NCI-H774 (cell line): ENCODE measurements at regions not wholly inside any gene's neighbourhood (a gene's known extent, or its start where the extent isn't known, plus 50 kb on each side); places are given as distances from the start of the nearest gene placed in this dataset.

Experiments
- DNase-seq: peaks from one replicate; lab custom pipeline; 2025; lab: John Stamatoyannopoulos, UW

DNA sequence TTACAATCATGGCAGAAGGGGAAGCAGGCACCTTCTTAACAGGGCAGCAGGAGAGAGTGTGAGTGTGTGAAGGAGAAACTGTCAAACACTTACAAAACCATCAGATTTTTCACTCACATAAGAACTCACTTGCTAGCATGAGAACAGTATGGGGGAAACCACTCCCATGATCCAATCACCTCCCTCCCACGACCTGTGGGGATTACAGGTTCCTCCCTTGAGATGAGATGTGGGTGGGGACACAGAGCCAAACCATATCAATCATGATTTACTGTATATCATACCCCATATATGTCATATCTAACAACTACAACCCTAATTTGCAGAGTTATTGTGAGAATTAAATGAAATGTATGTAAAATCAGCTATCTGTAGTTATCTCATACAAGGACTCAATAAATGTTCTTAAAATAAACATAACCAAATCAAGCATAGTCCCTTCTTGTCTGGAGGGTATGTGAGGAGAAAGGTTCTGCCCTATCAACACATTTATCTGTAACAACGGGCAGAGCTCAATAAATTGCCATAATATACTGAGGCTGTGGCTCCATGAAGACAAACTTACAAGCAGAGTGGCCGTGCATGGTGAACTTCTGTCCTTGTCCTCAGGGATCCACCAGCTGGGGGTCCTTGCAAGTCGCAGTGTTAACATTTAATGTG lies 504.7 kb downstream of the SOX2 start:
- DNase-seq = no peak

DNA sequence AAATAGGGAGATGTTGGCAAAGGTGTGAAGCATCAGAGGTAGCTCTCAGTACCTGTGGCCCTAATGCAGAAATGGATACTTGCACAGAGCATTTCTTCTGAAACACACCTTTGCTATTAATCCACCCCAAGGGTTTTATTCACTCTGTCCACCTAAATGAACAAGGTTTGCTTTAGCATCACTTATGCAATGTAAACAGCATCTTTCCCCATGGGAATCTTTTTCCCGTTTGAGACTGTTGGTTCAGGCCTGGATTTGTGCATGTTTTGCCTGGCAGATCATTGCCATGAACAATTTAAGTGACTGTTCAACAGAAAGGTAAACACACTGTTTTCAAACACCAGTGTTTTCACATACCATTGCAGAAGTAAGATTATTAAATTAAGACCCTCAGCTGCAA lies 508.3 kb downstream of the SOX2 start:
- DNase-seq = no peak

DNA sequence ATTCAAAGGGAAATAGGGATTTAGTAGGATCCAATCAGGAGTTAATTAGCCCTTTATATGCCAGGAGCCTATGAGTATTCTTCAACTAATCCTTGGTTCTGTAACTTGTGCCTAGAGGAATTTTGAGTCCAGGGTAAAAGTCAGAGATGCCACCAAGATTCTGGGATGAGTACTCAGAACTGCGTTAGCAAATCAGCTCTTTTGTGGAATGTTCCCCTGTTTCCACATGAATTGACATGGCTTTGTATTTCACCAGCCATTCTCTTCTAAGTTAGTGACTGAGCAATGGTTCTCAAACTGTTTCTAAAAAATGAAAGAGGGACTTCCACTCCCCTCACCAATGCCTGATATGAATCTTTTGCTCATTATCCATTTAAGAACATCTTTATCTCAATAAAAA lies 508.7 kb downstream of the SOX2 start:
- DNase-seq = no peak

DNA sequence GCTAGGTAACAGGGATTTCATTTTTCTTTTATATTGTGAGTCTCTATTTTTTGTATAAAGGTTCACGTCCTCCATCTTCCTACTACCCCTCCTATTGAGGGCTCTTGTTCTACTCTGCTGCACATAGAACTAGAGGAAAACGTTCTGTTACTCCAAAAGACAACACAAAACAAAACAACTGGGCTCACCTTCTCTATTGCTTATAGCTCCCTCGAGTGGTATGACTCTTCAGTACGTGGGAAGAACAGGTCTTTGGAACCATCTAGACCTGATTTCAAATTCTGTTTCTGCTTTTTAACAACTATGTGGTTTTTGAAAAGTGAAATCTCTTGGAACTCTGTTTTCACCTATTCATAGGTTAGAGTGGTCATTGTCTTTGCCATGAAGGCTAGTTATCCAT lies 515.3 kb downstream of the SOX2 start:
- DNase-seq = no peak

DNA sequence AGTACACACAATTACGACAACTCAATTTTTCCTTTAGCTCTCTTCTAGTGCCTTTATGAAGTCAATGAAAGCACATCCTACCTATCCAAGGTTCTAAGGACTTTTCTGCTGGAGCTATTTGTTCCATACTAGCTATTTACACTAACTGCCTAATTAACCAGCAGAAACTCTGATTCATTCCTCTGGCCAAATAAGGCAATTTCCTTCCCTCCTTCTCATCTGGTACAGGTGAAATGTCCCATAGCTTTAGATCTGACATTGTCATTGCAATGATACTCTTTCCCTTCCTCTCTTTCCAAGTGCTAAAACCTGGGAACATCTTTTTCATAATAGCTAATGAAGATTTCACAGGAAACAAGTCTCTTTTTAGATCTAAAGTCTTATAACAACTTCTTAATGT lies 521.7 kb downstream of the SOX2 start:
- DNase-seq = no peak

DNA sequence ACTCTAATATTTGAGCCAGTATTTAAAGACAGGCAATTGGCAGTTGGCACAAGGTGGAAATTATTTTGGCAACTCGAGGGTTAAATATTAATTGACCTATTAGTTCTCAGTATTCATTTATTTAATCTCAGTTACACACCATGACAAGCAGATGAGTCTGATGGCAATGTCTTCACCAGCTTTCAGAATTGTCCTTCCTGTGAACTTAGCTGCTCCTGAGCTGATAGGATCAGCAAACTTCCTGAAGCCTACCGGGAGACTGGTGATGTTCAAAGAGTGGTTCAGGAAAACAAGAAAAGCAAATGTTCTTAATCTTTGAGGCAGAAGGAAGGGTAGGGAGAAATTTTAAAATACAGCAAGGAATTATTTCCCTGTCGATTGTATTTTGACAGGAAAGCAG lies 522.2 kb downstream of the SOX2 start:
- DNase-seq = no peak

DNA sequence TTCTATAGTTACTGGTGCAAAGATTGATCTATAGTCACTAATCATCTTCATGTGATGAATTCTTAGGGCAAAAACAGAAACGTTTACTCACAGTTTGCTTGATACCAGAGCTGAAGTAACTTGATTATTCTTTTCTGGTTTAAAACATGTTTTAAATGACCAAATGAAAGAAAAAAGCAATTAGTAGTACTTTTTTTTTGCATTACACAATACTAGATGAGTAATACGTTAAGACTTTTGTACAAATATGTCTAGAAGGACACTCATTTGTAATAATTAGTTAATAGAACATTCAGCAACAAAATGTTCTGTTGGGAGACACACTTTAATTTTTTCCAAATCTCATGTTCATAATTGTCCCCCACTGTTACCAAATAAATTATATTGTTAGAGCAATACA lies 523.2 kb downstream of the SOX2 start:
- no peak for DNase-seq

DNA sequence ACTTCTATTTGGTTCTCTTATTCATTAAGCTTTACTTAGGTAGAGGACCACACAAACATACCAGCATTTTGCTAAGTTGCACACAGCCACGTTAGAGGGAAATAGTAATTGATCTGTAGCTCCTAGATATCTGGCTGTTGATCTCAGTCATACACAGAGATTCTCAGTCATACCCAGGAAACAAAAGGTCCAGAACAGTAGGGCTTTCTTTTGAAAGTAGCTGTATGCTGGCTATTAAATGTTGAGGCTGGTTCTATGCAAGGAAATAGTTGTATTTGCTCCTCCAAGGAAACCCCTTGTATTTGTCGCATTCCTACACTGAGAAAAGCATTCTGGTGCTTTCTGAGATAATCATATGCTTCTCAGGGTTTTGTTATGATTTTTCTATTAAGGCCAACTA lies 523.8 kb downstream of the SOX2 start:
- no peak for DNase-seq

DNA sequence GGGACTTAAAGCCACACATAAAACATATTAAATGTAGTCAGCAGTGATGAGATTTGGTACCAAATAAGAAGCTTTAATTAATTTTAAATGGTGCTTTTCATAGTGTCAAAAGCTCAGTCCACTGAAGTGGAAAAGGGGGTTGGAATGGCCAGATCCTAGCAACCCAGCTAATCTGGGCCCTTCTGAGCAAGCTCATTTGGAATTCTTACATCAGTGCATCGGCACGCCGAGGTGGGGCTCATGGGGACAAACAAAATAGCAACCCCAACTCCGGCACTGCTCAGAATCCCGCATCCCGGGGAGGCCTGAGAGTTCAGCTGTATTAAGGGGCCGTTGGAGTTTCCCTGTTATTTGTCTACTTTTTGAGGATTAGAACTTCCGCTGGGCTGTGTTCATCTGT lies 526.4 kb downstream of the SOX2 start:
- no peak for DNase-seq

DNA sequence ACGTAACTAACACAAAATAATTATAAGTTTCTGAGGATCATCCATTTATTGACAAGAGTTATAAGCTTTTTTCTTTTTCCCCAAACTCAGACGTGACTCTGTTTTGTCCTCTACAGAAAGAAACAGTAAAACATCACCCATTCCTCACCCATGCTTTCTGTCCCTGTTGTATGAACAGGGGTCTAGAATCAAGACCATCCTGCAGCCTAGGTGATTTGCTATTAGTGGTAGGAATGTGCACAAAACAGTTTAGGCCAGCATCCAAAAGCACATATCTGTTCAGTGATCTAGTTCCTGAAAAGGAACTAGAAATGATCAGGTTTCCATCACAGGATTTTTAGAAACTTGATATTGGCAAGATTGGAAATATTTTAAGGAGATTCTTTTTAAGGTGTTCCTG lies 527.6 kb downstream of the SOX2 start:
- no peak for DNase-seq

DNA sequence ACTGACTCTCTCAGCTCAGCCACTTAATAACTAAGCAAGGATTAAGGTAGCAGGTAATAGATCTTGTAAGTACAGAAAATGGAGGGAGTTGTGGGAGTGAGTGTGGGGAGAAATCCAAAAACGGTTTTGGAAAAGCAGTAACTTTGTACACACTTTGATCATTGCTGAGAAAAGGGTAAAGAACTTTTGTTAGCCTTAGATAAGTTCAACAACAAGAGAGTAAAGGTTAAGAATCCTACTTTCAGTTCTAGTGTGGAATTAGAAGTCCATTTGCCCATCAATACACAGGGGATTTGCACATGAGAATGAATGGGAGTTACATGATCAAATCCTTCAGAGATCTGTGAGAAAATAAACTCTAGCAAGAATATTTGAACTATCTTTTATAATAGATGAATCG lies 528.7 kb downstream of the SOX2 start:
- no peak for DNase-seq

DNA sequence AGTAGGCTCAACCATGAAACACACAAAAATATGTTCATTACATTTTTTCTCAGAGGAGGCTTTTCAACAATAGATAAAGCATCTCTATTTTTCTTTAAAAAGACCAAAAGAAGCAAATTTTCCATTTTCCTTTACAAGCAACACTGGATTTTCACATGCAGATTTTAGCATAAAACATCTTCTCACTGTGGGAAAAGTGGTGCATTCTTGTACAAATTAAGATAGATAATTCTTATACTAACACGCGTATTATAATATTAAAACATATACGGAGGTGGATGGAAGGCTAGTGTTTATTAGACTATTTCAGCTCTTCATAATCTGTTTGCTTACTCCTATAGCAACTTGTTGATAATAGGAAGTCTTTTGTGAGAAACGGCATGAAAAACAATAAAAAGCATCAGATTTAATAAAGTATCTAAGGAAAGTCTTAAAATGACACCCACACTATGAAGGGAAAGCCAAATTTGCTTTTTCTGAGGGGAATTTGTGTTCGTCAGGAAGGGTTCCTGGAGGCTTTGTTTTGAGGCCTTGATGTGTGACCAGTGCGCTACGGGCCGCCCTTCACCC lies 529.6 kb downstream of the SOX2 start:
- no peak for DNase-seq

DNA sequence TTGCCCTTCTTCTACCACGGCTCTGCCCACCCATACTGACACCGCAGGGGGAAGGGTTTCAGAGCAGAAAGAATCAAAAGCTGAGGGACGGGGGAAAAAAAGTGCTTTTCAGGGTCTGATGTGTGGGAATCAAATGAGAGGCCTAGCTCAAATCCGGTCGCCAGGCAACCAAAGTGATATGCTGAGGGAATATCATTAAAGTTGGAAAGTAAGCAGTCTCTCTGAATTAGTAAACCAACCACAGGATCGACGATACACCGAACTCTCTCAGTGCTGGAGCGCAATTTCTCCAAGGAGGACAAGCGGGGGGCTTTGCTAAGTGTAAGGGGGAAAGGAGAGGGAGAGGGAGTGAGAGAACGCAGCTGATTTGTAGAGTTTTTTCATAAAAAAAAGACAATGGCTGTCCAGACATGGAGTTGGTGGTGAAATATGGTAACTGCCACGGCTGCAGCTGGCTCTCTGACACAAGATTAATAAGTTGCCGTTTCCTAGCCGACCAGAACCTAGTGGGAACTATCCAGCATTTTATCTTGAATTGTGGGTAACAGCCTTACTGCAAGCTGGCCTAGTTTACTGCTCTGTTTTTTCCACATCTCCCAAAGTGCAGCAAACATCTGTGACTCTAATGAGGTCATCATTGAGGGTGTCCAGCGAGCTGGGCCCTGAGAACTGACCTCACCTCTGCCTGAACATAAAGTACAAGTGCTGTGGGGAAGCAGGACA lies 530.2 kb downstream of the SOX2 start:
- peak; percentile 17 for DNase-seq

DNA sequence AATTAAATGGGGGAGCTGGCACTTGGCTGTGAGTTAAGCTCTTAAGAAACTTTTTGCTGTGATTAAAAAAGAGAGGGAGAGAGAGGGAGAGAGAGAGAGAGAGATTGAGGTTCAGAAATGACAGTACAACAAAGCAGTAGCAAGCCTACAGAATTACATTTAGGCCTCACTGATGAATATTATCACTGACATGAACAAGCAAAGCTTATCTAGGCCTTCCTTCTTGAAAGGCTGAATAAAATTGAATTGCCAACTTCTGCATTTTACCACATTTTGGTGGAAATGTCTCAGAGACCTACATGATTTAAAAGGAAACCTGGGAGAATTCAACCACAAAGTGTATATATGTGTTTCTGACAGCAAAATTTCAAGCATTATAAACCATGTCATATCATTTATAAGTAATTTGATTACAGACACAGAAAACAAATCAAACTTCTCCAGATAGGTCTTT lies 530.8 kb downstream of the SOX2 start:
- no peak for DNase-seq

DNA sequence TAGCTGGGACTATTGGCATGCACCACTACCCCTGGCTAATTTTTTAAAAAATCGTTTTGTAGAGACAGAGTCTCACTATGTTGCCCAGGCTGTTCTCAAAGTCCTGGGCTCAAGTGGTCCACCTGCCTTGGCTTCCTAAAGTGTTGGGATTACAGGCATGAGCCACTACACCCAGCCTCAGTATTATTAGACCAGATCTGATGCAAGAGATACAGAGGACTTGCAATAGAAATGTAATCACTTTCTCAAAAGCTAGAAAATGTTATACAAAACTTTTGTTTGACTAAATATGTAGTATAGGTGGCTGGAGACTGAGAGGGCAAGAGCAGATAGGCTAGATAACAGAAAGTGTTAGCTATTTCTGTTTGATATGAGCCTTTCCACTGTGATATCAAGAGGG lies 531.9 kb downstream of the SOX2 start:
- DNase-seq = no peak

DNA sequence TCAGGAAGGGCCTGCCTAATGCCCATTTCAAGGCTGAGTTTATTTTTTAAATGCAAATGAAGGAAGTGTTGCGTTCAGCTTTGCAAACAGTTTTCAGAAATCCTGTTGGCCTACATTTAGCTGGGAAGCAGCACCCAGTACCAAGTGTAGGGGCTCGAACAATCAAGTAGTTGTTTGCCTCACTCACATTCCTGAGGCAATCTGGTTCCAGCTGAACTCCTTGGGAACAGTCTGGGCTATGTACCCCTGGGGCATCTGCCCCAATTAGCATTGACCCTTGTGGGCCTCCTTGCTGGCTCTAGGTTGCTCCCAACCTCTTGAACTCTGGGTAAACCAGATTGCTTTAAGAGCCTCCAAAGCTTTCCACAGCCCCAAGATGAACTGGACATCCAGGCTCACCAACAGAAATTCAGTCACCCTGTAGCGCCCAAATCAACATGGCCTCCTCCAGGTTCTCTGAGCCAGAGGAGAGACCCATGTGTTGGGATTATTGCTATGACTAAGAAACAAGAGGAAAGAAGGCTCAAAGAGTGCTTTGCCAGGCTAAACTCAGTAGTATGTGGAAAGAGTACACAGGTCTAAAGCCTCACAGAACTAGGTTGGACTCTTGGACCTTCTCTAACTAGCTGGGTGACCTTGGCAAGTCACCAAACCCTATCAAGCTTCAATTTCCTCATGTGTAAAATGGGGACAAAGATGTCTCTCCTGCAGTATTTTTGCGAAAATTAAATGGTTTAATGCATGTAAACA lies 532.7 kb downstream of the SOX2 start:
- DNase-seq = no peak

DNA sequence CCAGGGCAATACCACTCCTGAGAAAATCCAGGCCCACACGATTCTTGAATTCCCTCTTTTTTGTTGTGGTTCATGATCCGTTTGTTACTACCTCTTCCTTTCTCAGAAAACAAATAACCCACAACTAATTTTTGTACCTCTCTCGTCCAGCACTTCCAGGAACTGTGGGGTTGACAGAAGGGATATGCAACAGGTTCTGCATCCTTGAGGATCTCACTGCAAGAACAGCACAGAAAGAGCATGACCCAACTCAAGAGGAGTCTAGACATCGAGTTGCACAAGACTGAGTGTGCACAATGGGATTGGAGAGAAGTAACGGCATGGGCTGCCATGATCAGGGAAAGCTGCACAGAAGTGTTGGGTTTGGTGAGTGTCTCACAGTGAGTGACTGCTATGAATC lies 533.3 kb downstream of the SOX2 start:
- DNase-seq = no peak

DNA sequence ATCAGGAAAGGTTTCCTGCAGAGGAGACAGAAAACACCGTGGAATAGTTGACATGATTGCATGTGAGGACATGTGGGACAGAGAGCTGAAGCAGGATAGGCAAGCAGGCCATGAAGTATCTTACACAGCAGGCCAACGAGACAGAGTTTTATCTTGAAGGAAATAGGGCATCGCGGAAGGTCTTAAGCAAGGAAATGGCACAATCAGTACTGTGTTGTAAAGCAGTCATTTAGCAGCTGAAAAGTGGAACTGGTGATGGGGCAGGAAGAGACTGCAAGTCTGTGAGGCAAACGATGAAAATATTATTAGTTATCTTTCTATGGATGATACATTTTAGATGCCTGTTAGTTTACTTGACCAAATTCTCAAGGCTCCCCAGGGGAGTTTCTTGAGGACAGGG lies 535.1 kb downstream of the SOX2 start:
- no peak for DNase-seq

DNA sequence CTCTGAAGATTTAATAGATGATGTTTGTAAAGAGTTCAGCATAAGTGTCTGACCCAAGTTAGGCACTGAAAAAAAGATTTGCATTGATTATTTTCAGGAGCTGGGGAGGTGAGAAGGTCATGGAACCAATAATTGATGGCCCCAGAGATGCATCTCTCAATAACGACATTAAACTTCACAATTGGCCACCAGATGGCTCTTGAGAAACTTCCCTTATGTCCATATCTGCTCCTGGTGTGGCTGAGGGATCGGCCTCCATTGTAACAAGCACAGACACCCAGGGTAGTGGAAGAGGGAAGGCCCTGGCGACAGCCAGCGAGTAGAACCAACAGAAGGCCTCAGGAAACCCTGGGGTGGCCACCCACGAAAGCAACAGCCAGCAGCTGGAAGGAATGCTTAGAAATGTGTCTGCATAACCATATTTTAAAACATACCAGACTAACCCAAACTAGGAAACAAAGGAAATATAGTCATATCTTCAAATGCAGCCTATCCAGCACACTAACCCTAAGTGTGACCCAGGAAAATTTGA lies 536.7 kb downstream of the SOX2 start:
- no peak for DNase-seq

DNA sequence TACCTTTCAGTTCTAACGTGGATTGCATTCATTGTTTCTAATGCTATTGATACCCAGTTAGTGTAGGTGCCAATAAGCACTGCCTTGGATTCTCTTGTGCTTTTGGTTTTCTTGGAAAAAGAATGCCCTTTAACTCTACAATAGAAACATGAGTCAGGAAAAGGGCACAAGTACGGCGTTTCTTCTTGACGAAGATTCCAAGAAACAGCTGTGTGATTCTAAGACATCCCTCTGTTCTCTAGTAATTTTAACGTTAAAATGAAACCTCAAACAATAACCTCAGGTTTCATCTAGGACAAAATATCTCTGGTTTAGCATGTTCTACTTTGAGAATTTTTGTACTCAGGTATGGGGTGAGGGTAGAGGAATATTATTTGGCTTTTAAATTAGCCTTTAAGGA lies 540.5 kb upstream of the ATP11B start:
- DNase-seq = no peak

DNA sequence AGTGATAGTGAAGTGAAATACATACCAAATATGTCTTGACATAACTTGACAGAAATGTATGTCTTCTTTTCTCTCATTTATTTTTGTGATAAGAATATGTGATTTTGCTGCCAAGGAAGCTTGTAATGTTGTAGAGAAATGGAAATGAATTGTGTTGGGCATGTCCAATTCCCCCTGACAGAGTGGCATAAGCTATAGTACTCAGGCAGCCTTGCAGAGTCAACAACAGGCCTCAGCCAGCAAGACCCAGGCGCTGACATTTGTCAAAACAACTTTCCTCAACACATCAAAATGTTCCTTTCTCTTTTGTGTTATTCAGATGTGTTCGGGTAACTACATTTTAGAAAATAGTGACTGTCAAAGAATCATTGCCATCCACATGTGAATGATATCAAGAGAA lies 538.1 kb upstream of the ATP11B start:
- no peak for DNase-seq

DNA sequence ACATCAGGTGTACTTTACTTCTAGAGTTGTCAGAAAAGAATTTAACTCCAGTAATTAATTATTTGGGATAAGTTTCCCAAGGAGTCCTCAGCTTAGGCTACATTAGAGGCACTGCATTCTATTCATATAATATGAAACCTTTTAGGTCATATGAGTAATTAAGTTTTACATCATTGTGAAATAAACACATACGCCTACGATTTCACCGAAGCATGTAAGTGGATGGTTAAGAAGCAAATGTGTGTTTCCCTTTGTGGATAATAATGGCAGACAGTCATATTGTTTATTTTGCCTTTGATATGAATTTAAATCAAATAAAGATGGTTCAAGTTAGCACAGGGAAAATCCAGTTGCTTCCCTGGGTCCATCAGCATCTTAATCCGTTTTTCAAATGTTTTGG lies 535.9 kb upstream of the ATP11B start:
- no peak for DNase-seq
